H1 (cell line): ENCODE measurements at regions not wholly inside any gene's neighbourhood (a gene's known extent, or its start where the extent isn't known, plus 50 kb on each side); places are given as distances from the start of the nearest gene placed in this dataset.

Experiments
- CHD2 ChIP-seq: IDR thresholded peaks from 2 replicates; pipeline ENCODE4 v1.6.1; 2012; ENCODE audit warnings: low read length, improper control_type of control experiment
- HDAC2 ChIP-seq, 2 experiments: fragments of 300-600 bp in 1 of 2; sonication (generic) in 1 of 2; IDR thresholded peaks; 2 replicates each; pipeline ENCODE4 v1.6.1; 2011 to 2012; ENCODE audit warnings: low read depth in 2 of 2, low read length in 2 of 2, mild to moderate bottlenecking in 2 of 2, moderate library complexity in 2 of 2, borderline replicate concordance in 1 of 2, inconsistent platforms in 1 of 2
- HDAC6 ChIP-seq: IDR thresholded peaks from one replicate; pipeline ENCODE4 v1.7.1; 2012; ENCODE audit warnings: low read depth, mild to moderate bottlenecking, inconsistent platforms, low read length, moderate library complexity
- NANOG ChIP-seq: IDR thresholded peaks from 2 replicates; pipeline ENCODE4 v1.6.1; 2011; ENCODE audit warnings: low read length, low read depth, mild to moderate bottlenecking, inconsistent platforms; ENCODE audit not compliant: insufficient read depth, poor library complexity, severe bottlenecking
- NRF1 ChIP-seq: IDR thresholded peaks from 2 replicates; pipeline ENCODE4 v1.6.1; 2011; ENCODE audit warnings: mild to moderate bottlenecking, low read depth, low read length, improper control_type of control experiment
- YY1 ChIP-seq: IDR thresholded peaks from 2 replicates; pipeline ENCODE4 v1.6.1; 2011; ENCODE audit warnings: low read depth, mild to moderate bottlenecking, low read length

DNA sequence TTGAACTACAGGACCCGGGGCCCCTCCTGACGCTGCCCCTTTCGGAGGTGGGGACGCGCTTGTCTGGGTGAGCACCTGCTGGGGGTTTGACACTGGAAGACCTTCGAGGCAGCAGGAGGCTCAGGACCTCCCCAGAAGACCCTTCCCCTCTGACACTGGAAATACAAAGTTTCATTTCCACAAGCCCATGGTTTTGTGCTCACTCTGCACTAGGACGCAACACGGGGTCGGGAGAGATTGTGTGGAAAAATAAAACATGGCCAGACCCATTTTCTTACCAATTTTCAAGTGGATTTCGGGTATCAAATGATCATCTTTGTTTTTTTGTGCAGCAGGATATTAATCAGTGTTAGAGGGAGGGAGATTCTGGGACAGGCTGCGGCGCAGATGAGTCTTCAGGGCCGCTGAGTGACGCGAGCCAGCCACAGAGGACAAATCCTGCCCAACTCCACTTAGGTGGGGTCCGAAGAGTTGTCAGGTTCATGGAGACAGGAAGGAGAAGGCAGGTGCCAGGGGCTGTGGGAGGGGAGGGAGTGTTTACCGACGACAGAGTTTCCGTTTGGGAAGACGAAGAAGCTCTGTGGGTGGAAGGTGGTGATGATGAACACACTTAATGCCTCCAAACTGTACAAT lies 160.0 kb upstream of the AFDN start (continued):
- TF ChIP-seq NANOG = no peak
- no peak for TF ChIP-seq NRF1
- TF ChIP-seq YY1 = no peak
- no peak for TF ChIP-seq CHD2
- TF ChIP-seq HDAC6 = no peak
- TF ChIP-seq HDAC2 (IDR thresholded peaks at IDR 0.05; ENCODE audit: borderline replicate concordance in 1 of 2, low read depth in 2 of 2, low read length in 2 of 2) = no peak
